Keratinocyte (primary cell): ENCODE measurements at regions not wholly inside any gene's neighbourhood (a gene's known extent, or its start where the extent isn't known, plus 50 kb on each side); places are given as distances from the start of the nearest gene placed in this dataset.

Experiments
- DNase-seq: peaks from one replicate; pipeline ENCODE4 v3.0.0-alpha.2; 2011; ENCODE audit warnings: low read depth, missing footprints, low spot score
- FAIRE-seq: peaks from 2 replicates; lab custom pipeline; 2011; peaks lifted over from hg19 to GRCh38; lab: Jason Lieb, UNC
- H2AFZ ChIP-seq: 2 replicates; pipeline ENCODE4 v1.6.0; 2012; ENCODE audit warnings: low read length, control low read depth, inconsistent platforms; ENCODE audit not compliant: control insufficient read depth
- H3K27ac ChIP-seq: 2 replicates; pipeline ENCODE4 v1.5.1; 2011; ENCODE audit warnings: low read length; ENCODE audit not compliant: control insufficient read depth, insufficient read depth
- H3K27me3 ChIP-seq: 3 replicates; pipeline ENCODE4 v1.6.0; 2011; ENCODE audit warnings: low read length; ENCODE audit not compliant: control insufficient read depth, insufficient read depth; ENCODE audit errors: extremely low read depth
- H3K36me3 ChIP-seq, 2 experiments: 2 replicates in 1 of 2; 3 replicates in 1 of 2; pipeline ENCODE4 v1.5.1; 2011; ENCODE audit warnings: low read length in 2 of 2, mild to moderate bottlenecking in 1 of 2; ENCODE audit not compliant: control insufficient read depth in 2 of 2, insufficient read depth in 2 of 2; ENCODE audit errors: extremely low read depth in 1 of 2
- H3K4me1 ChIP-seq: 3 replicates; pipeline ENCODE4 v1.5.1; 2011; ENCODE audit warnings: low read length; ENCODE audit not compliant: control insufficient read depth, insufficient read depth; ENCODE audit errors: extremely low read depth
- H3K4me2 ChIP-seq: 3 replicates; pipeline ENCODE4 v1.6.0; 2011; ENCODE audit warnings: low read depth, low read length; ENCODE audit not compliant: control insufficient read depth, insufficient read depth; ENCODE audit errors: extremely low read depth
- H3K4me3 ChIP-seq, 3 experiments: fragments of 200-600 bp in 1 of 3; sonication (generic) in 1 of 3; 2 replicates in 2 of 3; 3 replicates in 1 of 3; pipeline ENCODE4 v1.5.1; 2011 to 2016; ENCODE audit warnings: low read length in 3 of 3, mild to moderate bottlenecking in 3 of 3, control low read depth in 2 of 3, inconsistent platforms in 1 of 3, low read depth in 1 of 3, mixed read lengths in 1 of 3, mixed run types in 1 of 3, moderate library complexity in 1 of 3; ENCODE audit not compliant: control insufficient read depth in 2 of 3, insufficient read depth in 2 of 3; ENCODE audit errors: extremely low read depth in 1 of 3
- H3K79me2 ChIP-seq: 2 replicates; pipeline ENCODE4 v1.6.0; 2012; ENCODE audit warnings: low read length; ENCODE audit not compliant: control insufficient read depth, insufficient read depth
- H3K9ac ChIP-seq: 3 replicates; pipeline ENCODE4 v1.6.0; 2011; ENCODE audit warnings: low read length; ENCODE audit not compliant: control insufficient read depth, insufficient read depth; ENCODE audit errors: extremely low read depth
- H3K9me1 ChIP-seq: 3 replicates; pipeline ENCODE4 v1.6.0; 2011; ENCODE audit warnings: low read length; ENCODE audit not compliant: control insufficient read depth, insufficient read depth; ENCODE audit errors: extremely low read depth
- H3K9me3 ChIP-seq: 2 replicates; pipeline ENCODE4 v1.5.1; 2012; ENCODE audit warnings: low read depth, low read length; ENCODE audit not compliant: control insufficient read depth
- H4K20me1 ChIP-seq: 3 replicates; pipeline ENCODE4 v1.6.0; 2011; ENCODE audit warnings: low read length; ENCODE audit not compliant: control insufficient read depth, insufficient read depth; ENCODE audit errors: extremely low read depth
- EZH2 ChIP-seq: IDR thresholded peaks from one replicate; pipeline ENCODE4 v1.6.1; 2012; ENCODE audit warnings: inconsistent platforms, mild to moderate bottlenecking, low read length, moderate library complexity
- dilution Hi-C: fragments of 300-500 bp; cut with MboI; formaldehyde crosslinking; loops from one replicate; pipeline ENCODE4 v1.7.0; 2020; ENCODE audit warnings: low sequenced_read_pairs; ENCODE audit not compliant: extremely low pct_ligation_motif_present
- TF ChIP-seq, protein P1 (sequence below), 3 experiments: IDR thresholded peaks in 1 of 3; conservative IDR thresholded peaks in 1 of 3; optimal IDR thresholded peaks in 1 of 3; 2 replicates in 2 of 3; 3 replicates in 1 of 3; pipeline versions ENCODE3 to v1.5.1; 2011; ENCODE audit warnings: low read length in 3 of 3, mild to moderate bottlenecking in 3 of 3, moderate library complexity in 2 of 3, control low read depth in 1 of 3, inconsistent platforms in 1 of 3; ENCODE audit not compliant: insufficient read depth in 2 of 3; ENCODE audit errors: extremely low read depth in 1 of 3

DNA sequence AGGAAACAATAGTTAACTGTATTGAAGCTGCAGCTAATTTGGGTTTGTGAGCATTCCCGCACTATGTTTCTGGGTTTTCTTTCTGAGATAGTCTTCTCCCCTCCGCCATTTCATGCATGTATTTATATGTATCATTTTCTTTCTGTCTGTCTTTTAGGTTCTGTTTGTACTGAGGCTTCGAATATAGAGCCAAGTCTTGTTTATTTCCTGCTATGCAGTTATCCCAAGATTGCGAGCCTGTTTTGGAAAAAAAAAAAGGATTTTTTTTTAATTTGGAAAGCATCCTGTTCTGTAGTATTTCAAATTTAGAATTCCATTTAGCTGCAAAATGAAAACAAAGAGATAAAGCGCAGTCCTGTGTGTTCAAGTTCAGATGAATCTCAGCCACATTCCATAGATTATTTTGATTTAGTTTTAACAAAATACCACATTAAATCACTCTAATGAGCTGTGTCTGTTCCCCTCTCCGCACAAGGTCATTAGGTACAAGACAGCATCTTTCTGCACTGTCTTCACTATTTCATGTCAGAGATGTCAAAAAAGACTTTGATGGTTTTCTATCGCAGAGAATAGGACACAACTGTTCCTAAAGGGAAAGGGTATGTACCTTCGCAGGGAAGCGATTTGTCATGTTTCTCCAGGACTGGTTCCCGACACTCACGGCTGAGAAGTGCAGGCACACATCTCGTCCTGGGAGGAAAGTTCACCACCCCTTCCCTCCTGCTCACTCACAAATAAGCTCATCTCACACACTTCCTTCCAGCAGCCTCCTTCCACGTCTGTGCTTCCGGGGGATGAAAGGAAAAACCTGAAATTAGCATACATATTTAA lies 443.4 kb downstream of the ZNF516 start:
- Histone ChIP-seq H4K20me1 (no peaks in the 10 kb centered on the region), H3K9me1 (no peaks in the 10 kb centered on the region), H3K27me3 (no peaks in the 10 kb centered on the region), H2AFZ (no peak overlapping the region), H3K9me3 (peaks cover 2% of the 10 kb centered on the region), H3K27ac (no peak overlapping the region), H3K36me3 (no peaks in the 10 kb centered on the region), H3K9ac (no peak overlapping the region), H3K4me1 (no peaks in the 10 kb centered on the region), H3K4me2 (no peak overlapping the region), H3K4me3 (no peak overlapping the region), H3K79me2 (no peaks in the 10 kb centered on the region)
- dilution Hi-C loops, result no loop called here
- TF ChIP-seq EZH2, result no peak
- TF ChIP-seq, protein P1, sequence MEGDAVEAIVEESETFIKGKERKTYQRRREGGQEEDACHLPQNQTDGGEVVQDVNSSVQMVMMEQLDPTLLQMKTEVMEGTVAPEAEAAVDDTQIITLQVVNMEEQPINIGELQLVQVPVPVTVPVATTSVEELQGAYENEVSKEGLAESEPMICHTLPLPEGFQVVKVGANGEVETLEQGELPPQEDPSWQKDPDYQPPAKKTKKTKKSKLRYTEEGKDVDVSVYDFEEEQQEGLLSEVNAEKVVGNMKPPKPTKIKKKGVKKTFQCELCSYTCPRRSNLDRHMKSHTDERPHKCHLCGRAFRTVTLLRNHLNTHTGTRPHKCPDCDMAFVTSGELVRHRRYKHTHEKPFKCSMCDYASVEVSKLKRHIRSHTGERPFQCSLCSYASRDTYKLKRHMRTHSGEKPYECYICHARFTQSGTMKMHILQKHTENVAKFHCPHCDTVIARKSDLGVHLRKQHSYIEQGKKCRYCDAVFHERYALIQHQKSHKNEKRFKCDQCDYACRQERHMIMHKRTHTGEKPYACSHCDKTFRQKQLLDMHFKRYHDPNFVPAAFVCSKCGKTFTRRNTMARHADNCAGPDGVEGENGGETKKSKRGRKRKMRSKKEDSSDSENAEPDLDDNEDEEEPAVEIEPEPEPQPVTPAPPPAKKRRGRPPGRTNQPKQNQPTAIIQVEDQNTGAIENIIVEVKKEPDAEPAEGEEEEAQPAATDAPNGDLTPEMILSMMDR (optimal IDR thresholded peaks at IDR 0.05 in 1 of 3, IDR thresholded peaks at IDR 0.05 in 1 of 3, conservative IDR thresholded peaks at IDR 0.05 in 1 of 3; ENCODE audit: extremely low read depth in 1 of 3, insufficient read depth in 2 of 3, low read length in 3 of 3), result no peak
- DNase-seq (no peak), FAIRE-seq (no peak)

DNA sequence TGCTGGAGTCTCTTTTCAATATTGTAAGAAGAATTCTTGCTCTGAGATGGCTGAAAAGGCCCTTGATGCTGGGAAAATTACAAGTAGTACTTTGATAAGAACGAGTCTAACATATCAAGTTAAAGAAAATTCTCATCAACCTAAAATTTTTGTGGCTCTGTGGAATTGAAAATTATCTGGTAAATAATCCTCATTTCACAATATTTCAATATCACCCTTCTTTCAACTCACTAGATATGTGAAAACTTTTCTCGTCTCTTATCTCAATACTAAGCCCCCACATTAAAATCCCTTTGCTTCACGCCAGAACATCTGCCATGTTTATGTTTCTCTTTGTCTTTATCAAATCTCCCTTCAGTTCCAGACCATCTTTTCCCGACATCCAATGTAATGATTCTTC lies 448.8 kb downstream of the ZNF516 start:
- Histone ChIP-seq H3K36me3 (no peaks in the 10 kb centered on the region), H3K9me3 (peaks cover 2% of the 10 kb centered on the region), H3K79me2 (no peaks in the 10 kb centered on the region), H3K4me3 (no peak overlapping the region), H3K27me3 (no peaks in the 10 kb centered on the region), H4K20me1 (no peaks in the 10 kb centered on the region), H3K9me1 (no peaks in the 10 kb centered on the region), H3K4me1 (no peaks in the 10 kb centered on the region), H3K9ac (no peak overlapping the region), H2AFZ (no peak overlapping the region), H3K27ac (no peak overlapping the region), H3K4me2 (no peak overlapping the region)
- dilution Hi-C loops, result no loop called here
- FAIRE-seq (no peak), DNase-seq (no peak)
- no peak for TF ChIP-seq EZH2
- TF ChIP-seq, protein P1 (optimal IDR thresholded peaks at IDR 0.05 in 1 of 3, IDR thresholded peaks at IDR 0.05 in 1 of 3, conservative IDR thresholded peaks at IDR 0.05 in 1 of 3; ENCODE audit: extremely low read depth in 1 of 3, insufficient read depth in 2 of 3, low read length in 3 of 3), result no peak
